ENCODE measurements at regions not wholly inside any gene's neighbourhood (a gene's known extent, or its start where the extent isn't known, plus 50 kb on each side); places are given as distances from the start of the nearest gene placed in this dataset.

DNA sequence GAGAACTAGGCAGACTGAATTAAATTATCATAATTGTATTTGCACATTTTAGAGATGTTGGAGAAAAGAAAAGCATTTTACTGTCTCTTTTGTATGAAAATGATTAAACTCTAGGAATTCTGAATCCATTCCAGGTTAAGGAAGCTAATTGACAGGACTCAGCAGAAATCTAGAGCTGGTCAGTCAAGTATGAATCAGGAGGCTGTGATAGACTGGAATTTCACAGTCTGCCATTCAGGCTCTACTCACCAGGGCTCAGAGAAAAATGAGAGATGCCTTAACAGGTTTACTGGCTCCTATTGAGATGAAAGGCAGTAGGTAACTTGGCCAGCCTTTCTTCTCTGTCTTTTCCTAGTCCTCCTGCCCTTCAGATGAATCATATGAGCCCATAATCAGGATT is 693.9 kb upstream of the CHORDC1 start:
- TF ChIP-seq, protein P1, sequence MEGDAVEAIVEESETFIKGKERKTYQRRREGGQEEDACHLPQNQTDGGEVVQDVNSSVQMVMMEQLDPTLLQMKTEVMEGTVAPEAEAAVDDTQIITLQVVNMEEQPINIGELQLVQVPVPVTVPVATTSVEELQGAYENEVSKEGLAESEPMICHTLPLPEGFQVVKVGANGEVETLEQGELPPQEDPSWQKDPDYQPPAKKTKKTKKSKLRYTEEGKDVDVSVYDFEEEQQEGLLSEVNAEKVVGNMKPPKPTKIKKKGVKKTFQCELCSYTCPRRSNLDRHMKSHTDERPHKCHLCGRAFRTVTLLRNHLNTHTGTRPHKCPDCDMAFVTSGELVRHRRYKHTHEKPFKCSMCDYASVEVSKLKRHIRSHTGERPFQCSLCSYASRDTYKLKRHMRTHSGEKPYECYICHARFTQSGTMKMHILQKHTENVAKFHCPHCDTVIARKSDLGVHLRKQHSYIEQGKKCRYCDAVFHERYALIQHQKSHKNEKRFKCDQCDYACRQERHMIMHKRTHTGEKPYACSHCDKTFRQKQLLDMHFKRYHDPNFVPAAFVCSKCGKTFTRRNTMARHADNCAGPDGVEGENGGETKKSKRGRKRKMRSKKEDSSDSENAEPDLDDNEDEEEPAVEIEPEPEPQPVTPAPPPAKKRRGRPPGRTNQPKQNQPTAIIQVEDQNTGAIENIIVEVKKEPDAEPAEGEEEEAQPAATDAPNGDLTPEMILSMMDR (conservative IDR thresholded peaks at IDR 0.05; ENCODE audit: low read depth, low read length) = no peak
- TF ChIP-seq POLR2A (IDR thresholded peaks at IDR 0.05; ENCODE audit: low read depth, low read length) (no peak), BHLHE40 (IDR thresholded peaks at IDR 0.05; ENCODE audit: low read depth, low read length) (no peak), FOS (IDR thresholded peaks at IDR 0.05; ENCODE audit: low read depth, low read length) (no peak), MXI1 (IDR thresholded peaks at IDR 0.05; ENCODE audit: borderline replicate concordance, low read depth, low read length) (no peak), MAFK (IDR thresholded peaks at IDR 0.05; ENCODE audit: low read depth, low read length) (no peak), RAD21 (IDR thresholded peaks at IDR 0.05; ENCODE audit: low read length) (no peak), MAZ (IDR thresholded peaks at IDR 0.05; ENCODE audit: borderline replicate concordance, low read depth, low read length) (no peak), ELK1 (IDR thresholded peaks at IDR 0.05; ENCODE audit: borderline replicate concordance, low read depth, low read length) (no peak), RFX5 (IDR thresholded peaks at IDR 0.05; ENCODE audit: low read depth, low read length) (no peak), SMC3 (IDR thresholded peaks at IDR 0.05; ENCODE audit: low read depth, low read length) (no peak)
- TF ChIP-seq, protein P2, sequence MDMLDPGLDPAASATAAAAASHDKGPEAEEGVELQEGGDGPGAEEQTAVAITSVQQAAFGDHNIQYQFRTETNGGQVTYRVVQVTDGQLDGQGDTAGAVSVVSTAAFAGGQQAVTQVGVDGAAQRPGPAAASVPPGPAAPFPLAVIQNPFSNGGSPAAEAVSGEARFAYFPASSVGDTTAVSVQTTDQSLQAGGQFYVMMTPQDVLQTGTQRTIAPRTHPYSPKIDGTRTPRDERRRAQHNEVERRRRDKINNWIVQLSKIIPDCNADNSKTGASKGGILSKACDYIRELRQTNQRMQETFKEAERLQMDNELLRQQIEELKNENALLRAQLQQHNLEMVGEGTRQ (IDR thresholded peaks at IDR 0.05; ENCODE audit: low read depth, low read length) = no peak

All from IMR-90 (cell line).